GM21619 (cell line): ENCODE measurements at regions not wholly inside any gene's neighbourhood (a gene's known extent, or its start where the extent isn't known, plus 50 kb on each side); places are given as distances from the start of the nearest gene placed in this dataset.

Experiments
- ATAC-seq: cut with Tn5 transposase; IDR thresholded peaks from one replicate; pipeline ENCODE4 v1.9.1; 2021; ENCODE audit not compliant: unreplicated experiment

DNA sequence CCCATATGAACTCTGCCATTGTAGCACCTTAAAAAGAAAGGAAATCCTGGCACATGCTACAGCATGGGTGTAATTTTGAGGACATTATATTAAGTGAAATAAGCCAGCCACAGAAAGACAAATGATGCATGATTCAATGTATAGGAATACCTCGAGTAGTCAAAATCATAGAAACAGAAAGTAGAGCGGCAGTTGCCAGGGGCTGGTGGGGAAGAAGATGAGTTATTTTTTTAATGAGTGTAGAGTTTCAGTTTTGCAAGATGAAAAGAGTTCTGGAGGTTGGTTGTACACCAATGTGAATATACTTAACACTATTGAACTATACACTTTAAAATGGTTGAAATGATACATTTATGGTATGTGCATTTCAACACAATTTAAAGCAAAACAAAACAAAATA lies 133.0 kb downstream of the ZDHHC21 start:
- ATAC-seq: peak; percentile 61

DNA sequence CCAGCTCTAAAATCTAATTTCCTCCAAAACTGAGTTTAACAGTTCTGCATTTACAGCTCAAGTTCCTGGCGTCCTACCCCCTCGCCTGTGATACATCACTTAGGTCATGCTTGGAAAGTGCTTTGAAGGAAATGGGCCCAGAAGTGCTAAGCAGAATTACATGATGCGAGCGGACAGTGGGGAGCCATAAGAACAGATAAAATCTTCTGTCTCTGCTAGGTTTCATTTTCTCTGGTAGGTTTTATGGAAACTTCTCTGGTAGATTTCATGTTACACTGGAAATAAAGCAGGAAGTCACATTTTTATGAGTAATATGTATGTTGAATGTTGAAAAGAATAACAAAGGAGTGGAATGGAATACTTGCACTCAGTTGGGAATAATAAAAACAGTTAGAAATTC lies 138.3 kb downstream of the ZDHHC21 start:
- no peak for ATAC-seq

DNA sequence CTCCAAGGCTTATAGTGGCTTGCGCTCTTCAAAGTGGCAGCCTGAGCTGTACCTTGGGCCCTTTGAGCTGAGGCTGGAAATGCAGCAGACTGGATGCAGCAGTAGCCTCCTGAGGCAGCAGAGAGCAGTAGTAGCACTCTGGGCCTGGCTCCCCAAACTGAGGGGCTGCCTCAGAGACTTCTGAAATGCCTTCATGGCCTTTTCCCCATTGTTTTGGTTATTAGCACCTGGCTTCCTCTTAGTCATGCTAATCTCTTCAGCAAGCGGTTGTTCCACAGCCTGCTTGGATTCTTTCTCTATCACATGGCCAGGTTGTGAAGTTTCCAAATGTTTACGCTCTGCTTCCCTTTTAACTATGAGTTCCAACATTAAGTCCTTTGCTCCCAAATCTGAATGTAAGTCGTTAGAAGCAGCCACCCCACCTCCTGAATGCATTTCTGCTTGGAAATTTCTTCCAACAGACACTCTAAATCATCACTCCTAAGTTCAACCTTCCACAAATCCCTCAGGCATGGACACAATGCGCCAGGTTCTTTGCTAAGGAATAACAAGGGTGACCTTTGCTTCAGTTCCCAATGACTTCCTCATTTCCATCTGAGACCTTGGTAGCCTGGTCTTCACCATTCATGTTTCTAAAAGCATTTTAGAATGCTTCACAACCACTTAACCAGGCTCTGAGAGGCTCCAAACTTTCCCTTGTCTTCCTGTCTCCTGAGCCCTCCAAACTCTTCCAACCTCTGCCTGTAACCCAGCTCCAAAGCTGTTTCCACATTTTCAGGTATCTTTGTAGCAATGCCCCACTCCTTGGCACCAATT lies 145.8 kb downstream of the ZDHHC21 start:
- ATAC-seq: no peak

DNA sequence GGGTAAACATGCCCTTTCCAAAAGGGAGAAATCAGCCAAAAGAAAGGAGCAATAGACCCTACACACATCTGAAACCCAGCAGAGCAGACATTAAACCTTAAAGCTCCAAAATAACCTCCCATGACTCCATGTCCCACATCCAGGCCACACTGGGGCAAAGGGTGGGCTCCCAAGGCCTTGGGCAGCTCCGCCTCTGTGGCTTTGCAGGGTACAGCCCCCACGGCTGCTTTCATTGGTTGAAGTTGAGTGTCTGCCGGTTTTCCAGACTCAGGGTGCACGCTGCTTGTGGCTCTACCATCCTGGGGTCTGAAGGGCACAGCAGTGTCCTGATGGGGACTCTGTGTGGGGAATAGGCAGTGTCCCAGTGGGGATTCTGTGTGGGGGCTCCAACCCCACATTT lies 146.5 kb downstream of the ZDHHC21 start:
- ATAC-seq: no peak

DNA sequence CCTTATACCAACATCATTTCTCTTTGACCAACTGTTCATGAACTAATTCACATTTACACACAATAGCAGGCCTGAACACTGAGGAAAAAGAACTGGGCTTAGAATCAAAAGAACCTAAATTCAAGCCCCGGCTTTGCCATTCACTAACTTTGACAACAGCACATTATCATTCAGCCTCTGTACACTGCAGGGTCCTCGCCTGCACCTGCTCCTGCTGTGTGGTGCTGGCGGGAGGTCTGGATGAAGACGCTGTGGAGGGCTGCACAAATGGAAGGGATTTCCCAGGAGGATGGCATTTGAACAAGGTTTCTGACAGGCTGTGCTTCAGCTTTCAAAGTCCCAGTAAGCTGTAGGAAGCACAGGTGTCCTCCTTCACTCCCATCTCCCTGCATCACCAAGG lies 151.2 kb downstream of the ZDHHC21 start:
- no peak for ATAC-seq

DNA sequence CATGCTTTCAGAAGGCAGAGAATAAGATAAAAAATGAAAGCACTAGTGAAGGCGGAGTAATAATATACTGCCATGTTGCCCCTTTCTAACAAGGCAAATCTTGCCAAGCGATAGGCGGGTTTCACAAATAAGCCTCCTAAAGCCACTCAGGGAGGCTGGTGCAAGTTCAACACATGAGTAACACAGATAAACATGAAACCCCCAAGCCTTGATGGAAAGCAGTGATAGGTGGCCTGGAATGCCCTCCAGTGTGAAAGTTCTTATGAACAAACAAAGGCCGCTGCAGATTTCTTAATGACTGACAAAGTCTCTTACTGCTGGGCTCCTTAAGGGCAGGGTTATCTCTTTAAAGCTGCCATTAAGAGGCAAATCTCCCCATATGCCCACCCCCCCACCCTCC lies 154.7 kb downstream of the ZDHHC21 start:
- no peak for ATAC-seq

DNA sequence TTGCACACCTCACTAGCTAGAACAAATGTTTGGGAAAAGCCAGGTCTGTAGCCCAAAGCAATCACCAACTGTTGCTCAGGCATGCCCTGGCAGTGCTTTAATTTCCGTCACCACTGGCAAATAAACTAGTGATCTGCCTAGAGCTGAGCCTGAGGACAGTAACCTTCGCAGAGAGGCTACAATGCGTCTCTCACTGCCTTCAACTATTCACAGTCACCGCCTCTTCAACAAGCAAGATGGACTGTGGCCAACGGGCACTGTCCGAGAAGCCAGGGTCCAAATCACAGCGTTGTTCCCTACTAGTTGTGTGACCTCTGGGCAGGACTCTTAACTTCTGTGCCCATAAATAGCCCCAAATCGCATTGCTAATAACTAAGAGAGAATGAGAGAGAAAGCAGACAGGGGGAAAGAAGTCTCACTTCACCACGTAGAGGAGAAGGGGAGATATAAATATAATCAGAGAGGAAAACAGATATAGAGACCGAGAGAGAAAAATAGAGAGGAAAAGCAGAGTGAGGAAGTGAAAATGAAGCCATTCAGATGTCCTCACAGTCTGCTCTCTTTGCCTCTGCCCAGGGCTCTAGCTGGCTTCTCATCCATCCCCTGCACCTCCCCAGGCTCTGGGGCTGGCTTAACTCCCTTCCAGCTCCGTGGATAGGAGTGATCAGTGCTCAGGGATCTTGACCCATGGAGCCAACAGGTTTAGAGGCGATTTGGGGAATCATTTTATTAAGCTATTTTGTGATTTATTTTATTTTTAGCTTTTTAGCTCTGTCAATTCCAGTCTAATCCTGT lies 157.9 kb downstream of the ZDHHC21 start:
- no peak for ATAC-seq

DNA sequence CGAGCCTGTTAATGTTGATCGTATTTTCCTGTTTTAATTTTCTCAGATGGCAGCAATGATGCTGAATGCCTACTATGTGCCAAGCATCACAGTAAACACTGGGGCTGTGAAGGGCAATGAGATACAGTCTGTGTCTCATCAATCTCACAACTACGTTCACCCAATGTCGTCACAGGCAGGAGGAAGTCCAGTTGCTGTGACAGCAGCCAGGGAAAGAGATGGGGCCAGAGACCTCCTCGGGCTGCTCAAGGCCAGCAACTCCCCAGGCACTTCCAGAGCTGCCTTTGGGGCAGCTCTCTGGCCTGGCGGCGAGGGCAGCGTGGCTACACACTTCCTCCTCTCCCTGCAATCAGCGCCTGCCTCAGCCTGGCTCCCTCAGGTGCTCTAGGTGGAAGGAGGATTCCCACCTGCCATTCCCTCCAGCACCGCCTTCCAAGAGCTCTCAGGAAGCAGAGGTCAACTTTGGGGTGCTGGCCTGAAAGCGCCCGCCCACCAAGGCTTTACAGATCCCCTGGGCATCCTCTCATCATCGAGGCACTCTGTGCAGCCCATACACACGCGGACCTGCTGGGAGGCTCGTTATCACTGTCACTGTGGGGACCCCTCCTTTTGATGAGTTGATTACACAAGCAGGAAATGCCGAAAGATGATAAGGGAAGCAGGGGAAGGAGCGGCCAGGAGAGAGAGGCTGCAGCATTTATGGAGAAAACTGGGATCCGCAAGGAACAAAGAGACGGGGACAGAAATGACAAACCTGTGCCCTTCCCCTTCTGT lies 159.2 kb downstream of the ZDHHC21 start:
- ATAC-seq: no peak

DNA sequence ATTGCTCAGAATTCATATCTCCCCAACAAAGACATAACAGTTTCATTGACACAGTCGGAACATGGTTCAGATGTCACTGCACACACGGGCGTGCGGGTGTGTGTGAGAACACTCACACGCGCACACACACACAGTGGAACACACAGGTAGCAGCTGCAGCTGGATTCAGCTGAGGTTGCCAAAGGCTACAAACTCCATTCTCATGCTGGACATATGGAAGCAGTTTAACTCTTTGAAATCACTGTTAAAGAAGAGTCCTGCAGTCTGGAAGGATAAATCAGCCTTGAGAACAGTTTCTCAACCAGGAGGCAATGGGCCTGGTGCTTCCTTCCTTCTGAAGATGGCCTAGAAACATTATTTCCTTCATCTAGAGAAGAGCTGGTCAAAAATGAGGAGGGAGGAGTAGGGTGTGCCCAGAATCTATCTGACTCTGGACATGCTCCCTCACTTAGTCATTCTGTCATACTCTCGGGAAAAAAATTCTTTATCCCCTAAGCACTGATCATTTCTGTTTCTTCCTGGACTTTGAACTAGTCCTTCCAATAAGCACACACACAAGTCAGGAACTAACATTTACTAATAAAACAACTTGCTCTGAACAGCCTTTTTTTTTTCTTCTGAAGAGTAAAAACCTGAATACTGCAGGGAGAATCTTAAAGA lies 160.6 kb downstream of the ZDHHC21 start:
- ATAC-seq: no peak

DNA sequence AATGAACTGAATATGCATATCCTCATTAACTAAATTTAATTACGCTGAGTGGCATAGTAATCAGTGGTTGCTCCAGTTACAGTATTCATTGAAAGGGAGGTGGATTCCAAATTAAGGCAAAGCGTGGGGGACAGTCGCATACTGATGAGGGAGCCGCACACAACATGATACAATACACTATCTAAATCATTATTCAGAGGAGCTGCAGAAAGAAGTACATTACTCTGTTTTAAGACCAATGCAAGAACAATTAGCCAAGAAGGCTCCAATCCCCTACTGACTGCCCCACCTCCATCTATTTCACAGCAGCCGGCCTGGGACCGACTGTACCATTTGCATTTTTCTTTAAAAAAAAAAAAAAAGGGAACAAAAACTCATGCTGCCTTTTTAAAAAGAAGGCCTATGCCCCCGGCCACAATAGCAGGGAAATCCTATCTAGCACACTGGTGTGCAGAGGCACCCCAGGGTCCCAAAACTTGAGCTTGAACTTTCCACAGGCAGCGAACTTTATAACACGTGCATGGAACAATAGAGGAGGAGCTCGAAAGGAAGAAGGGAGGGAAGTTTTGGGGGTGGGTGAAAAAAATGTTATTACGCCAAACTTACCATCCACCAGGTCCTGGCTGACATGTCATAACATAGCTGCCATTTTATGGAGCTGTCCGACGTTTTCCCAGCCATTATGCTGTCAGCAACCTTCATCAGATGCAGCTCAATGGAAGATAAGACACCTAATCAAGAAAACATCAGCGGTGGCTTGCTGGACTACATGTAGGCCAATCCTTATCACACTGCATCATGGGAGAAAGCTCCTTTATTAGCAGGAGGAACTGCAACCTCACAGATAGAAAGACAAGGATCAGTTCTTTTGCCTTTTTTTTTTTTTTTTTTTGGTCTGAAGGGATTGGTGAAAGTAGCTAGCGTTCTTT lies 161.6 kb downstream of the ZDHHC21 start:
- ATAC-seq: no peak

DNA sequence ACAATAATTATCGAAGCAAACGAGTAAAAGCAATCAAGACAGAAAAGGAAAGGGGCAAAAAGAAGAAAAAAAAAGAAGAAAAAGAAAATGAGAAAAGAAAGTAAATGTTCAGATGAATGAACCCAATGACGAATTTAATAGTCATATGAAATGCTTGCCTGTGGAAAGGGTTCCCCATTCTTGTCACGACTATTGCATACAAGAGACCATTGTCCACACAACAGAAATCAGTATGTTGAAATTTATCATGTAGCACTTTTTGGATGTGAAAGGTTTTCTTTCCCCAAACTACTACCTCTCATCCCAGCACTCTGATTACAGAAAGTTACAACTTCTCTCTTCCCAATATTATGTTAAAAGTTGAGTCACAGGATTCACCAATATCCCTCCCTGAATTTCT lies 162.4 kb downstream of the ZDHHC21 start:
- no peak for ATAC-seq

DNA sequence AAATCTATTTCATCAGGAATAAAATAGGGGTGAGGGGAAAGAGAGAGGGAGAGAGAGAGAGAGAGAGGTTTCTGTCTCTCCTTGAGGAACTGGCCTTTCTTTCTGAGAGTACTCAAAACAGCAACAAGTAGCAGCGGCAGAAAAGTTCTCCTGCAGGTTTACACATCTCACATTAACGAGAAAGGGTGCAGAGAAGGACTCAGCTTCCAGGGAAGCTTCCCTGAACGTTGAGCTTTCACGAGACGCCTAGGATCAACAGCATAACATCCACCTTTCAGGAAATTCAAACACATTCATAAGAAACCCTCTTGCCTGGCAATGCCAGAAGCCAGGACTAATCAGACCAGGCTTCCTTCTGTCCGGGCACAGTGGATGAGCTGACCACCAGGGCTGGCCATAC lies 162.9 kb downstream of the ZDHHC21 start:
- ATAC-seq: no peak

DNA sequence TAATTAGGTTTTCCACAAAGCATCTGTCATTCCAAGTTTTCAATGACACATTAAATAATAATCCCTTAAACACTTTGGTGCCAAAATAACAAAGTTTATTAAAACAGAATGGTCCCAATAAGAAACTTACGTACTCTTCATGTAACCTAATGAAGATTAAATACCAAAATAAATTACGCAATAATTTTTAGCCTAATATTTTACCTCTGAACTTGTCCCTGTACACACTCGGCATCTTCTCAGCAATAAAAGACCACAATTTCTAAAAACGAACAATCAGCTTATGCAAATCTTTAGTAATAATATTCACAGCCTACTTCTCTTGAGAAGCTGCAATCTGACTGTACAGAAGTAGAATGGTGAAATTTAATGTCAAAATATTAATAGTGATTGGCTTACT lies 163.6 kb downstream of the ZDHHC21 start:
- ATAC-seq: no peak

DNA sequence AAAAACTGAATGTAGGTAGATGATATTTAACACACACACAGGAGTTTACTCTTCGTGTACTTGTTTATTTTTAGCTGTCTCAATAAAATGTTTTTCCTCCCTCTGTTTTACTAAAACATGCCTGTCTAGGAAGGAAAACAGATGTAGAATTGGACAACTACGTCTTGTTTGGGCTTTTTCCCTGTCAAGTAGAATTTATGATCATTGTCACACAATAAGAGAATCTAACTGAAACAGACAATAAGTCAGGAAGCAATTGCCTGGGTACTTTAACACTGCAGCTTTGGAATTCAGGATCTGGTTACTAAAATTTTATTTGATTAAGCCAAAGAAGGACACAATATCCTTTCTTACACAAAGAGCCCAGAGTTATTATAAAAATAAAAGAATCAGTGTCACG lies 164.2 kb downstream of the ZDHHC21 start:
- no peak for ATAC-seq

DNA sequence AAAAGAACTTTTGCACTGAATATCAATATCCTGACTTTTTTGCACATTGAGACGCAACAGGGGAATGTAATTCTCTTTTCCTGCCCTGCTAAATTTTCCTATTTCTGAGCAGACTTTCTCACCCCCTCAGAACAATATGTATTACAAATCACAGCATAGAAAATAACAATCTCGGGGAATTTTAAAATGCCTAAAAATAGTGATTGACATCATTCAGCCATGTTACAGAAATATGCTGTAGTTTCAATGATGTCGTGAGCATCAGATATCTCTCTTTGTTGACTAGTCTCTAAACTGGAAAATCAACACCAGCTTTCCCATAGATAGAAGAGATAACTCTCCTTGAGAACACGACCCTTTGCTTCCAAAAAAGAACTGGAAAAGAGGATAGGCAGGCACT lies 166.7 kb downstream of the ZDHHC21 start:
- no peak for ATAC-seq

DNA sequence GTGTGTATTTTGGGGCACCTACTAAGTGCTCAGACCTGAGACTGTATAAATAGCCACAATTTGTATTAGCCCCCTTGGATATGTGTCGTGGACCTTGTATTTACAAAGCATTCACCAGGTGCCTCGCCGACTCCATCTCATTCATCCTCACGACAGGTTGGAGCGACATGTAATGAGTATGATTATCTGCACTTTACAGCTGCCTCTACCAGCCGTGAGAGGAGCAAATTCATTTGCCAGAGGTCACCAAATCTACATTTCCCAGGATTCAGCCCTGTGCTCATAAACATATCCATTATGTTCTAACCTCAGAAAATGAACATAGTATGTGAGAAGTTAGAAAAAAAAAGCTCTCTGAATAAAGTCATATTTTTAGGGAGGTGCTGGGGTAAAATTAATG lies 167.4 kb downstream of the ZDHHC21 start:
- ATAC-seq: no peak

DNA sequence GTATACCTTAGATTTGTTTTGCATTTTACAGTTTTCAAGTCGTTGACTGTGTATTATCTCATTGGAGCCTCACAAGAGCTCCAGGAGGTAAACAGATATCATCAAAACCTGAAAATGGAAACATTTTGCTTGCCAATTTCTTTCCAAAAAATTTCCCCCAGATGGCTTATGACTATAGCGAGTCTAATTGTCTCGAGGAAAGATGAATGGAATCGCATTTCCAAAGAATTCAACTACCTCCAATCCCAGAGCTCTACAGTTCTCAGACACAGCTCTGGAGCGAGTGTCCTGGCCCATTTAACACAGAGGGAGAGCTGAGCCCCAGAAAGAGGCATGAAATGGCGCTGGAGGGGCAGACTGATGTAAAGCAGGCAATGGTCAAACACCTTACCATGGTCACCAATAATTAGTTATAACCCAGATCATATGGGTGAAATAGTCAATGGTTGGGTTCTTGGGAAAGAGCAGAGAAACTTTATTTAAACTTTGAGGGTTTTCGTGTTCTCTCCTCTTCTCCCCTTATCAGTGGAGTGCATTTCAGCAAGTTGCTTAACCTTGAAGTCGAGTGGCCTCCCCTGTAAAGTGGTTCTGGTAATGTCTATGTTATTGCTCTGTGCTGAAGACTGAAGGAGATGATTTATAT lies 168.2 kb downstream of the ZDHHC21 start:
- no peak for ATAC-seq

DNA sequence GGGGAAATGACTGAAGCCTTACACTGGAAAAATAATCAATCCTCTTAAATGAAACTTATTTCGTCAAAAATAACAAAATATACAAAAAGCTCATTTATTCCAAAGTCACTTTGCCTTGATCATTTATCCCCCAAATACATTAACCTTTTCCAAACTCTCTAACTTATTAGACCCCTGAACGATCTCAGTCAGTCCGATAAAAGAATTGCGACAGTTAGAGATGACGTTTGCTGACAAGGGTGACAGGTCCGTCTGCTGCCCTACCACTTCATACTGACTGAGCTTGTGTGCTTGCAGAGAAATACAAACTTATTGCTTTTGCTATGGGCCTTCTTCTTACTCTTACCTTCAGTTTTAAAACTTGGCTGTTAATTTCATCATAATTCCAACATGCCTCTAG lies 169.7 kb downstream of the ZDHHC21 start:
- ATAC-seq: no peak

DNA sequence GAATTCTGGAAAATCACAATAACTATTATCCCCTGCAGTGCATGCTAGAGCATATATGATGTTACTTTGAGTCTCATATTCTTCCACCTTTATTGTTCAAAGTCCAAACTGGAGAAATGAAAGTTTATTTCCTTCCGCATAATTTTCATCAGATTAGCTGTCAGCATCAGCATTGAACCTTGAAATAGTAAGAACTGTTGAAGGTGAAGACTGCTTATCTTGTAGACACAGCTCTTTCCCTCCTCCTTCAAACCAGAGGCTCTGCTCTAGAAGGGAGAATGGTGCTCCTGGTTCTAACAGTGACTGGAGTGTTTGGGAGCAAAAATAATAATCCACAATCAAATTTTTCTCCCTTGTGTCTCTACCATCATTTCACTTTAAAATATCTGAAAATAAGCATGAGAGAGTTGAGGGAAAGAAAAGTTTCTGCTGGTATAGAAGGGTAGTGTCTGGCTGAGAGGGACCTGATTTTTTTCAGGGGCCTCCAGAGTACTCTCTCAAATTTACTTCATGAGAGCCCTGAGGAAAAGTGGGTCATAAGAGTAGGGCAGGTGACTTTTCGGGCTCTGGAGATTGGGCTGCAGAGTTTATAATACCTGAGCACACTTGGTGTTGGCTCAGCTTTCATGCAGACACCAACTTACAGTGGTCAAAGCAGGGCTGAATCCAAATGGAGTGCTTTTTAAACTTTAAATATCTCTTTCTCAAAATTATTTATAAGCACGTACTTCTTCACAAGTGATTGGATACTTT lies 170.4 kb downstream of the ZDHHC21 start:
- ATAC-seq: no peak
